GM12878 (cell line): ENCODE measurements at regions not wholly inside any gene's neighbourhood (a gene's known extent, or its start where the extent isn't known, plus 50 kb on each side); places are given as distances from the start of the nearest gene placed in this dataset.

Experiments
- ATAC-seq: fragments of 200-7000 bp; cut with Tn5 transposase; 3 replicates; pipeline ENCODE4 v1.9.1; 2020; ENCODE audit warnings: mild to moderate bottlenecking, moderate library complexity
- BruUV-seq: library from RNA; stranded (reverse); fragments of 400-500 nt; replicated peaks from 2 replicates; lab custom pipeline; 2021; lab: Mats Ljungman, UMichigan
- CTCF ChIA-PET: fragments of 300-600 bp; sonication (Branson Sonifier 250); formaldehyde crosslinking; extraction: SDS; loops from one replicate; lab custom pipeline; 2021; ENCODE audit warnings: inconsistent platforms; lab: Yijun Ruan, JAX
- POLR2A ChIA-PET: fragments of 350-600 bp; formaldehyde crosslinking; extraction: SDS; loops from one replicate; lab custom pipeline; 2021; ENCODE audit warnings: inconsistent platforms; lab: Charles Lee
- RAD21 ChIA-PET: fragments of 300-600 bp; sonication (Branson Sonifier 250); formaldehyde crosslinking; loops from one replicate; lab custom pipeline; 2023; ENCODE audit warnings: antibody characterized with exemption; ENCODE audit not compliant: unreplicated experiment; lab: Charles Lee
- SMC1A ChIA-PET: fragments of 300-600 bp; sonication (Branson Sonifier 250); formaldehyde crosslinking; loops from one replicate; lab custom pipeline; 2023; ENCODE audit not compliant: unreplicated experiment, uncharacterized antibody; lab: Charles Lee
- DNase-seq: peaks from one replicate; pipeline ENCODE4 v3.0.0-alpha.2; 2011; ENCODE audit warnings: low read depth, low spot score
- FAIRE-seq: peaks from 3 replicates; lab custom pipeline; 2011; peaks lifted over from hg19 to GRCh38; lab: Jason Lieb, UNC
- H2AFZ ChIP-seq: 2 replicates; pipeline ENCODE4 v1.6.0; 2011; ENCODE audit warnings: low read depth, low read length, control low read depth; ENCODE audit not compliant: control insufficient read depth
- H3K27ac ChIP-seq: 2 replicates; pipeline ENCODE4 v1.5.1; 2011; ENCODE audit warnings: control low read depth; ENCODE audit not compliant: control insufficient read depth, insufficient read depth
- H3K27me3 ChIP-seq, 2 experiments: replicated peaks in 1 of 2; 2 replicates each; pipeline versions ENCODE4 v1.6.0 to v1.6.1; 2011; ENCODE audit warnings: low read length in 1 of 2; ENCODE audit not compliant: control insufficient read depth in 2 of 2, insufficient read depth in 2 of 2
- H3K36me3 ChIP-seq, 2 experiments: 2 replicates each; pipeline ENCODE4 v1.5.1; 2011; ENCODE audit warnings: low read length in 1 of 2; ENCODE audit not compliant: control insufficient read depth in 2 of 2, insufficient read depth in 2 of 2
- H3K4me1 ChIP-seq: 2 replicates; pipeline ENCODE4 v1.6.1; 2011; ENCODE audit warnings: mild to moderate bottlenecking, low read length, moderate library complexity, mixed read lengths; ENCODE audit not compliant: control insufficient read depth, insufficient read depth
- H3K4me2 ChIP-seq: 2 replicates; pipeline ENCODE4 v1.6.0; 2011; ENCODE audit warnings: control low read depth; ENCODE audit not compliant: control insufficient read depth, insufficient read depth
- H3K4me3 ChIP-seq: fragments of 200-600 bp; sonication (generic); 2 replicates; pipeline ENCODE4 v1.5.1; 2016
- H3K79me2 ChIP-seq: 2 replicates; pipeline ENCODE4 v1.6.0; 2011; ENCODE audit warnings: low read length; ENCODE audit not compliant: control insufficient read depth, insufficient read depth
- H3K9ac ChIP-seq: 2 replicates; pipeline ENCODE4 v1.8.0; 2011; ENCODE audit warnings: low read length, control low read depth, mixed read lengths; ENCODE audit not compliant: control insufficient read depth, insufficient read depth
- H3K9me3 ChIP-seq: replicated peaks from 3 replicates; pipeline ENCODE4 v1.5.1; 2011; ENCODE audit warnings: mild to moderate bottlenecking, low read length; ENCODE audit not compliant: control insufficient read depth, insufficient read depth
- H4K20me1 ChIP-seq: 2 replicates; pipeline ENCODE4 v1.6.0; 2011; ENCODE audit not compliant: control insufficient read depth, insufficient read depth
- CREB1 ChIP-seq: IDR thresholded peaks from 2 replicates; pipeline ENCODE4 v1.6.1; 2012; ENCODE audit warnings: low read depth, mild to moderate bottlenecking, inconsistent platforms
- ESRRA ChIP-seq: IDR thresholded peaks from 2 replicates; pipeline ENCODE4 v1.6.1; 2012; ENCODE audit warnings: mild to moderate bottlenecking, low read length, improper control_type of control experiment
- FOXK2 ChIP-seq: fragments of 450-650 bp; IDR thresholded peaks from 2 replicates; pipeline ENCODE4 v1.6.1; 2017; ENCODE audit warnings: mild to moderate bottlenecking, moderate library complexity
- HDAC2 ChIP-seq: fragments of 200-600 bp; sonication (generic); IDR thresholded peaks from 2 replicates; pipeline ENCODE4 v1.6.1; 2017
- NR2C2 ChIP-seq: IDR thresholded peaks from 2 replicates; pipeline ENCODE4 v1.6.1; 2011; ENCODE audit warnings: borderline replicate concordance, low read depth; ENCODE audit not compliant: control insufficient read depth, insufficient read length
- NRF1 ChIP-seq: conservative IDR thresholded peaks from 2 replicates; pipeline ENCODE4 v1.6.1; 2011; ENCODE audit warnings: mild to moderate bottlenecking, low read depth, low read length, improper control_type of control experiment
- PAX5 ChIP-seq: IDR thresholded peaks from 2 replicates; pipeline ENCODE4 v1.6.1; 2011; ENCODE audit warnings: low read depth, low read length, borderline replicate concordance
- SMAD1 ChIP-seq: fragments of 450-650 bp; IDR thresholded peaks from 2 replicates; pipeline ENCODE4 v1.6.1; 2018; ENCODE audit warnings: mild to moderate bottlenecking, low read depth; ENCODE audit not compliant: partially characterized antibody
- SP1 ChIP-seq: IDR thresholded peaks from one replicate; pipeline ENCODE4 v1.6.1; 2011; ENCODE audit warnings: low read depth, low read length
- SREBF1 ChIP-seq: IDR thresholded peaks from 2 replicates; pipeline ENCODE4 v1.6.1; 2012; ENCODE audit warnings: mild to moderate bottlenecking, low read length
- SRF ChIP-seq, 2 experiments: IDR thresholded peaks; 2 replicates each; pipeline ENCODE4 v1.6.1; 2011; ENCODE audit warnings: low read depth in 2 of 2, low read length in 2 of 2, mild to moderate bottlenecking in 1 of 2, moderate library complexity in 1 of 2
- TCF3 ChIP-seq: IDR thresholded peaks from 2 replicates; pipeline ENCODE4 v1.6.1; 2012; ENCODE audit warnings: low read depth, mild to moderate bottlenecking, low read length, borderline replicate concordance; ENCODE audit not compliant: insufficient read depth
- YY1 ChIP-seq: IDR thresholded peaks from 2 replicates; pipeline ENCODE4 v1.6.1; 2011; ENCODE audit warnings: low read depth, mild to moderate bottlenecking, low read length
- ZNF207 ChIP-seq: fragments of 450-650 bp; IDR thresholded peaks from 2 replicates; pipeline ENCODE4 v1.6.1; 2014; ENCODE audit warnings: antibody characterized with exemption, mild to moderate bottlenecking, borderline replicate concordance
- ZNF622 ChIP-seq: fragments of 450-650 bp; IDR thresholded peaks from 2 replicates; pipeline ENCODE4 v1.6.1; 2017; ENCODE audit warnings: mild to moderate bottlenecking, inconsistent platforms
- WGBS: methylation state at CpG from one replicate; pipeline ENCODE4 v1.1.6; 2016; ENCODE audit warnings: low lambda C conversion rate; ENCODE audit not compliant: insufficient replicate concordance, insufficient coverage; ENCODE audit errors: missing lambda C conversion rate; 5-methylcytosine and 5-hydroxymethylcytosine counted together
- in situ Hi-C: fragments of 300-500 bp; cut with MboI; formaldehyde crosslinking; loops from 9 replicates; pipeline ENCODE4 v1.14.3; 2018; ENCODE audit warnings: mixed read lengths
- intact Hi-C: fragments of 100-400 bp; cut with micrococcal nuclease; formaldehyde crosslinking; loops from one replicate; pipeline ENCODE4 v1.14.2; 2022; ENCODE audit not compliant: unreplicated experiment
- TF ChIP-seq, protein P1 (sequence below): fragments of 450-650 bp; IDR thresholded peaks from 2 replicates; pipeline ENCODE4 v1.6.1; 2017; ENCODE audit warnings: antibody characterized with exemption, mild to moderate bottlenecking, moderate library complexity
- TF ChIP-seq, protein P2 (sequence below): fragments of 450-650 bp; IDR thresholded peaks from 2 replicates; pipeline ENCODE4 v1.6.1; 2018; ENCODE audit warnings: mild to moderate bottlenecking, low read depth, moderate library complexity; ENCODE audit not compliant: partially characterized antibody

DNA sequence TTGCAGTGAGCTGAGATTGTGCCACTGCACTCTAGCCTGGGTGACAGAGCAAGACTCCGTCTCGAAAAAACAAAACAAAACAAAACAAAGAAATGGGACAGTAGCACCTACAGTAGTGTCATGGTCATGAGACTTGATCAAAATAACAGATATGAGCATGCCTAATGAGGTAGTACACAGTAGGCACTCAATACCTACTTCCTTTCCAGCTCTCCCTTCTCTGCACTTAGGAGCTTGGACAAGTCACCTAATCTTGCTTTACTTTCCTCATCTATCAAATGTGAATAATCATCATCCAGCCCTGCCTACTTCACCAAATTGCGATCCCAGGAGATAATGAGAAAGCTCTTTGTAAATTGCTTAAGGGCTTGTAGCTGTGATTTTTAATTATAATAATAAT lies 55.4 kb upstream of the EPB41L1 start:
- DNase-seq, result no peak
- RAD21 ChIA-PET, result no interaction called here
- no TSS peak for BruUV-seq
- H3K36me3 ChIP-seq, result no peaks in the 10 kb centered on the region
- ATAC-seq, result no peak
- peaks cover 0 to 3% of the 10 kb centered on the region in 2 experiments; a peak in 1 of 4 replicates for H3K27me3 ChIP-seq
- SMC1A ChIA-PET, result no interaction called here
- intact Hi-C loops, result no loop called here
- in situ Hi-C loops, result no loop called here
- H3K4me1 ChIP-seq, result peaks cover 14% of the 10 kb centered on the region
- TF ChIP-seq NR2C2 (no peak), HDAC2 (no peak), SREBF1 (no peak), SRF (IDR thresholded peaks at IDR 0.05; ENCODE audit: low read depth in 2 of 2, low read length in 2 of 2) (no peak), YY1 (no peak), FOXK2 (no peak), PAX5 (no peak), ZNF622 (no peak), SMAD1 (no peak), ESRRA (no peak), ZNF207 (no peak), TCF3 (no peak), SP1 (no peak), CREB1 (no peak), NRF1 (no peak)
- TF ChIP-seq, protein P1, sequence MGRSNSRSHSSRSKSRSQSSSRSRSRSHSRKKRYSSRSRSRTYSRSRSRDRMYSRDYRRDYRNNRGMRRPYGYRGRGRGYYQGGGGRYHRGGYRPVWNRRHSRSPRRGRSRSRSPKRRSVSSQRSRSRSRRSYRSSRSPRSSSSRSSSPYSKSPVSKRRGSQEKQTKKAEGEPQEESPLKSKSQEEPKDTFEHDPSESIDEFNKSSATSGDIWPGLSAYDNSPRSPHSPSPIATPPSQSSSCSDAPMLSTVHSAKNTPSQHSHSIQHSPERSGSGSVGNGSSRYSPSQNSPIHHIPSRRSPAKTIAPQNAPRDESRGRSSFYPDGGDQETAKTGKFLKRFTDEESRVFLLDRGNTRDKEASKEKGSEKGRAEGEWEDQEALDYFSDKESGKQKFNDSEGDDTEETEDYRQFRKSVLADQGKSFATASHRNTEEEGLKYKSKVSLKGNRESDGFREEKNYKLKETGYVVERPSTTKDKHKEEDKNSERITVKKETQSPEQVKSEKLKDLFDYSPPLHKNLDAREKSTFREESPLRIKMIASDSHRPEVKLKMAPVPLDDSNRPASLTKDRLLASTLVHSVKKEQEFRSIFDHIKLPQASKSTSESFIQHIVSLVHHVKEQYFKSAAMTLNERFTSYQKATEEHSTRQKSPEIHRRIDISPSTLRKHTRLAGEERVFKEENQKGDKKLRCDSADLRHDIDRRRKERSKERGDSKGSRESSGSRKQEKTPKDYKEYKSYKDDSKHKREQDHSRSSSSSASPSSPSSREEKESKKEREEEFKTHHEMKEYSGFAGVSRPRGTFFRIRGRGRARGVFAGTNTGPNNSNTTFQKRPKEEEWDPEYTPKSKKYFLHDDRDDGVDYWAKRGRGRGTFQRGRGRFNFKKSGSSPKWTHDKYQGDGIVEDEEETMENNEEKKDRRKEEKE, result no peak
- TF ChIP-seq, protein P2, sequence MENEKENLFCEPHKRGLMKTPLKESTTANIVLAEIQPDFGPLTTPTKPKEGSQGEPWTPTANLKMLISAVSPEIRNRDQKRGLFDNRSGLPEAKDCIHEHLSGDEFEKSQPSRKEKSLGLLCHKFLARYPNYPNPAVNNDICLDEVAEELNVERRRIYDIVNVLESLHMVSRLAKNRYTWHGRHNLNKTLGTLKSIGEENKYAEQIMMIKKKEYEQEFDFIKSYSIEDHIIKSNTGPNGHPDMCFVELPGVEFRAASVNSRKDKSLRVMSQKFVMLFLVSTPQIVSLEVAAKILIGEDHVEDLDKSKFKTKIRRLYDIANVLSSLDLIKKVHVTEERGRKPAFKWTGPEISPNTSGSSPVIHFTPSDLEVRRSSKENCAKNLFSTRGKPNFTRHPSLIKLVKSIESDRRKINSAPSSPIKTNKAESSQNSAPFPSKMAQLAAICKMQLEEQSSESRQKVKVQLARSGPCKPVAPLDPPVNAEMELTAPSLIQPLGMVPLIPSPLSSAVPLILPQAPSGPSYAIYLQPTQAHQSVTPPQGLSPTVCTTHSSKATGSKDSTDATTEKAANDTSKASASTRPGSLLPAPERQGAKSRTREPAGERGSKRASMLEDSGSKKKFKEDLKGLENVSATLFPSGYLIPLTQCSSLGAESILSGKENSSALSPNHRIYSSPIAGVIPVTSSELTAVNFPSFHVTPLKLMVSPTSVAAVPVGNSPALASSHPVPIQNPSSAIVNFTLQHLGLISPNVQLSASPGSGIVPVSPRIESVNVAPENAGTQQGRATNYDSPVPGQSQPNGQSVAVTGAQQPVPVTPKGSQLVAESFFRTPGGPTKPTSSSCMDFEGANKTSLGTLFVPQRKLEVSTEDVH, result no peak
- H3K27ac ChIP-seq, result no peak overlapping the region
- POLR2A ChIA-PET, result no interaction called here
- CTCF ChIA-PET, result interaction anchor here (1.7 kb wide), 1 partner anchor 104 kb away, joined by 7 read pairs; no protein-coding TSS in a partner anchor
- H4K20me1 ChIP-seq, result no peaks in the 10 kb centered on the region
- H3K4me2 ChIP-seq, result no peak overlapping the region
- no peak overlapping the region for H2AFZ ChIP-seq
- no peak overlapping the region for H3K9ac ChIP-seq
- WGBS, result 89% methylated on average over 3 of the region's 3 CpGs
- FAIRE-seq, result no peak
- H3K9me3 ChIP-seq, result no peaks in the 10 kb centered on the region
- no peak overlapping the region for H3K4me3 ChIP-seq
- H3K79me2 ChIP-seq, result no peaks in the 10 kb centered on the region
